Kidney (tissue), 13 donors: ENCODE measurements at regions not wholly inside any gene's neighbourhood (a gene's known extent, or its start where the extent isn't known, plus 50 kb on each side); places are given as distances from the start of the nearest gene placed in this dataset.

Experiments used
- DNase-seq, 5 donors: peaks; one replicate each; pipeline ENCODE4 v3.0.0-alpha.2; 2013 to 2020
- FAIRE-seq: peaks from 2 replicates; lab custom pipeline; 2012; peaks lifted over from hg19 to GRCh38; lab: Jason Lieb, UNC
- H3K27ac ChIP-seq, 2 donors: one replicate each; pipeline ENCODE4 v1.7.0; 2013; ENCODE audit warnings: low read depth in 2 of 2, low read length in 2 of 2, inconsistent platforms in 1 of 2
- H3K27me3 ChIP-seq: one replicate; pipeline ENCODE4 v1.7.1; 2013; ENCODE audit warnings: low read length, inconsistent platforms; ENCODE audit not compliant: control insufficient read depth, insufficient read depth
- H3K36me3 ChIP-seq, 3 donors: one replicate each; pipeline versions ENCODE4 v1.7.0 to v1.7.1; 2013; ENCODE audit warnings: low read length in 3 of 3, control low read depth in 1 of 3, inconsistent platforms in 1 of 3; ENCODE audit not compliant: insufficient read depth in 3 of 3, control insufficient read depth in 2 of 3
- H3K4me1 ChIP-seq, 3 donors: one replicate each; pipeline versions ENCODE4 v1.7.0 to v1.7.1; 2013; ENCODE audit warnings: low read length in 3 of 3, inconsistent platforms in 1 of 3, low read depth in 1 of 3; ENCODE audit not compliant: control insufficient read depth in 2 of 3, insufficient read depth in 2 of 3
- H3K4me3 ChIP-seq, 3 donors: one replicate each; pipeline versions ENCODE4 v1.7.0 to v1.8.1; 2013; ENCODE audit warnings: low read length in 3 of 3, control low read depth in 1 of 3, inconsistent platforms in 1 of 3
- H3K9ac ChIP-seq, 3 donors: one replicate each; pipeline versions ENCODE4 v1.7.0 to v1.7.1; 2013; ENCODE audit warnings: low read length in 3 of 3, control low read depth in 1 of 3, inconsistent platforms in 1 of 3
- H3K9me3 ChIP-seq, 3 donors: one replicate each; pipeline versions ENCODE4 v1.7.0 to v1.7.1; 2013; ENCODE audit warnings: low read length in 3 of 3, control low read depth in 1 of 3, inconsistent platforms in 1 of 3; ENCODE audit not compliant: control insufficient read depth in 2 of 3, insufficient read depth in 1 of 3
- CTCF ChIP-seq: IDR thresholded peaks from 3 replicates; pipeline ENCODE4 v1.5.1; 2012; ENCODE audit warnings: mild to moderate bottlenecking, moderate library complexity, borderline replicate concordance; ENCODE audit not compliant: insufficient read depth; ENCODE audit errors: extremely low read depth
- intact Hi-C: fragments of 100-400 bp; cut with DNase I; formaldehyde crosslinking; loops from one replicate; pipeline ENCODE4 v1.11.1; 2022
- donor health status: control.
- donor health status: control.
- donor health status: control.
- donor health status: control.
- donor health status: control.
- donor health status: DM: yes; HTN: yes; CAD: no.
- donor health status: Normal renal cell carcinoma (clear cell type).

GRCh38 chr3:81255463-81255862 lies 506.0 kb downstream of the GBE1 start:
- DNase-seq (no peak), FAIRE-seq (no peak)
- H3K9me3 ChIP-seq = no peaks in the 10 kb centered on the region
- no peaks in the 10 kb centered on the region for H3K36me3 ChIP-seq
- intact Hi-C loops = no loop called here
- H3K4me1 ChIP-seq = no peaks in the 10 kb centered on the region
- no peaks in the 10 kb centered on the region for H3K27me3 ChIP-seq
- no peak overlapping the region for H3K4me3 ChIP-seq
- H3K9ac ChIP-seq = no peak overlapping the region
- H3K27ac ChIP-seq = no peak overlapping the region
- TF ChIP-seq CTCF = no peak

- intact Hi-C loops = no loop called here
- Histone ChIP-seq H3K27ac (no peak overlapping the region), H3K9ac (no peak overlapping the region), H3K27me3 (no peaks in the 10 kb centered on the region), H3K36me3 (no peaks in the 10 kb centered on the region), H3K9me3 (no peaks in the 10 kb centered on the region), H3K4me3 (no peak overlapping the region), H3K4me1 (no peaks in the 10 kb centered on the region)
- FAIRE-seq (no peak), DNase-seq (no peak)
- no peak for TF ChIP-seq CTCF
These were observed 510.3 kb downstream of the GBE1 start for GRCh38 chr3:81251096-81251495.

- no peak for FAIRE-seq
- H3K9ac ChIP-seq = no peak overlapping the region
- no peak for TF ChIP-seq CTCF
These were observed 511.9 kb downstream of the GBE1 start for GRCh38 chr3:81249540-81250029.

GRCh38 chr3:81245501-81245900 lies 515.9 kb downstream of the GBE1 start:
- Histone ChIP-seq H3K9me3 (no peaks in the 10 kb centered on the region), H3K27ac (no peak overlapping the region), H3K9ac (no peak overlapping the region), H3K4me1 (no peaks in the 10 kb centered on the region), H3K4me3 (no peak overlapping the region), H3K27me3 (no peaks in the 10 kb centered on the region), H3K36me3 (no peaks in the 10 kb centered on the region)
- DNase-seq (no peak), FAIRE-seq (no peak)
- no peak for TF ChIP-seq CTCF
- intact Hi-C loops = no loop called here

More at GRCh38 chr3:81249540-81250029, 511.9 kb downstream of the GBE1 start:
- no peaks in the 10 kb centered on the region for H3K27me3 ChIP-seq
- H3K4me1 ChIP-seq = no peaks in the 10 kb centered on the region
- H3K9me3 ChIP-seq = no peaks in the 10 kb centered on the region
- no peak overlapping the region for H3K4me3 ChIP-seq
- no peaks in the 10 kb centered on the region for H3K36me3 ChIP-seq
- no peak overlapping the region for H3K27ac ChIP-seq
- DNase-seq = no peak
- intact Hi-C loops = no loop called here
